Endothelial cell of umbilical vein (primary cell): ENCODE measurements at regions not wholly inside any gene's neighbourhood (a gene's known extent, or its start where the extent isn't known, plus 50 kb on each side); places are given as distances from the start of the nearest gene placed in this dataset.

Source experiments
- CTCF ChIP-seq, 2 donors: IDR thresholded peaks; 1 replicate in 1 of 2; 2 replicates in 1 of 2; pipeline ENCODE4 v1.5.1; 2011; ENCODE audit warnings: low read length in 2 of 2, mild to moderate bottlenecking in 2 of 2, moderate library complexity in 2 of 2, control low read depth in 1 of 2, inconsistent platforms in 1 of 2, low read depth in 1 of 2; ENCODE audit not compliant: insufficient read depth in 1 of 2; ENCODE audit errors: extremely low read depth in 1 of 2
- EZH2 ChIP-seq: IDR thresholded peaks from 2 replicates; pipeline ENCODE4 v1.6.1; 2012; ENCODE audit warnings: borderline replicate concordance, low read depth, mild to moderate bottlenecking, moderate library complexity, low read length, inconsistent platforms; ENCODE audit not compliant: severe bottlenecking
- FOS ChIP-seq: IDR thresholded peaks from 2 replicates; pipeline ENCODE4 v1.6.1; 2011; ENCODE audit warnings: mild to moderate bottlenecking, low read length, moderate library complexity, borderline replicate concordance; ENCODE audit not compliant: insufficient read depth
- GATA2 ChIP-seq: IDR thresholded peaks from 2 replicates; pipeline ENCODE4 v1.7.0; 2011; ENCODE audit warnings: low read depth, mild to moderate bottlenecking, moderate library complexity, mixed read lengths, low read length; ENCODE audit not compliant: insufficient read length, insufficient read depth
- JUN ChIP-seq: IDR thresholded peaks from 2 replicates; pipeline ENCODE4 v1.6.1; 2011; ENCODE audit warnings: borderline replicate concordance, low read depth; ENCODE audit not compliant: insufficient read length, insufficient read depth
- MAX ChIP-seq: IDR thresholded peaks from 2 replicates; pipeline ENCODE4 v1.6.1; 2011; ENCODE audit not compliant: insufficient read depth, insufficient read length
- MYC ChIP-seq: IDR thresholded peaks from one replicate; pipeline ENCODE4 v1.6.1; 2011; ENCODE audit warnings: mild to moderate bottlenecking, low read depth, low read length
- POLR2A ChIP-seq: IDR thresholded peaks from 2 replicates; pipeline ENCODE4 v1.6.1; 2012; ENCODE audit warnings: low read depth, mild to moderate bottlenecking, control low read depth, low read length
- POLR2AphosphoS5 ChIP-seq: IDR thresholded peaks from 2 replicates; pipeline ENCODE4 v1.6.1; 2012; ENCODE audit warnings: low read depth, mild to moderate bottlenecking, control low read depth, low read length, moderate library complexity; ENCODE audit not compliant: insufficient read depth

GRCh38 chr21:21764281-21764680 lies 766.1 kb downstream of the NCAM2 start:
- TF ChIP-seq CTCF (IDR thresholded peaks at IDR 0.05; ENCODE audit: extremely low read depth in 1 of 2, insufficient read depth in 1 of 2, low read depth in 1 of 2, low read length in 2 of 2) (no peak), EZH2 (no peak), MAX (no peak), POLR2A (no peak), GATA2 (no peak), POLR2AphosphoS5 (no peak), JUN (no peak), FOS (no peak), MYC (no peak)
